ENCODE measurements at regions not wholly inside any gene's neighbourhood (a gene's known extent, or its start where the extent isn't known, plus 50 kb on each side); places are given as distances from the start of the nearest gene placed in this dataset.

- no peak for DNase-seq
Measured at GRCh38 chr11:95508219-95508890, 277.4 kb upstream of the SESN3 start.

DNA sequence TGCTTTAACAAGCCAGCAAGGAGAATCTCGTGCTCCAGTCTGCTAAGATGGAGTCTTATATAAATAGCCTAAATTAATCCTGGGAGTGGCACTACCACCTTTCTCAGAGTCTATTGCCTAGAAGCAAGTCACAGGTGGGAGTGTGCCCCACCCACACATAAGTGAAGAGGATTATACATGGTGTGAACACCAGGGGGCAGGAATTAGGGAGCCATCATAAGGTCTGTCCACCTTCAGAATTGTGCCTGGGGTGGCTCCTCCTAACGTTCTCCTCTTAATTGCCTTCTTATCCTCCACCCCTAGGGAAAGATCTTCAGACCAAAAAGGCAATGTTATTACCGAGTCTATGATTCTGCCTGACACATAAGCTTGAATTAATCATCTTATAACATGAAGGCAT lies 276.8 kb upstream of the SESN3 start:
- DNase-seq = no peak

DNA sequence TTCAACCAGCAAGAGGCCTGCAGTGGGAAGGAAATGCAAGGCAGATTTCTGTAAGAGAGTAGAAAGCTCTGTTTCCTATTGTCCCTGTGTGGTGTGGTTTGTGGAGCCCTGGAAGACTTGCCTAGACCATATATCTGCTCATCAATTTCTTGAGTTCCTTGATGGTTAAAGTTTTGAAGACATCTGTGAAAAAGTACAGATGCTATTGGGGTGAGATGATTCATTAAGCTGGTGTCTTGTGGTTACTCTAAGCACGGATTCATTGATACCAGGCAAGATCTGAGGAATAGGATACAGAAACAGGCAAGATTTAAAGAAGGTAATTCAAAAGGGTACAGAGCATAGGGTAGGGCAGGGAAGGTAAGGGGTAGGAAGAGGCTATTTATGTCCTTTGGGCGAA lies 275.8 kb upstream of the SESN3 start:
- no peak for DNase-seq

- DNase-seq = no peak
Measured at GRCh38 chr11:95505927-95506426, 275.0 kb upstream of the SESN3 start.

DNA sequence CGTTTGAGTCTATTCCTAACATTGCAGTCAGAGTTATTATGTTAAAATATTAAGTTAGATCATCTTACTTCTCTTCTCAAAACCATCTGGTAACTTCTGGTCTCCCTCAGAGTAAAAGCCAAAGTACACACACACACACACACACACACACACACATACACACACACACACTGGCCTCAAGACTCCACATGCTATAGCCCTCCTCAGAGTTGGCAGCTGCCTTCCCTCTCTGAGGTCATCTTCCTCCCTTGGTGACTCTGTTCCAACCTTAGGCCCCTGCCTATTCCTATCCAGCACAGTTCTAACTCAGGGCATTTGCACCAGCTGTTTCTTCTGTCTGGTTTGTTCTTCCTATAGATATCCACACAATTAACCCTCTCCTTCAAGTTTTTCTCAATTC lies 272.0 kb upstream of the SESN3 start:
- no peak for DNase-seq

GRCh38 chr11:95502522-95502921 lies 271.5 kb upstream of the SESN3 start:
- no peak for DNase-seq

DNA sequence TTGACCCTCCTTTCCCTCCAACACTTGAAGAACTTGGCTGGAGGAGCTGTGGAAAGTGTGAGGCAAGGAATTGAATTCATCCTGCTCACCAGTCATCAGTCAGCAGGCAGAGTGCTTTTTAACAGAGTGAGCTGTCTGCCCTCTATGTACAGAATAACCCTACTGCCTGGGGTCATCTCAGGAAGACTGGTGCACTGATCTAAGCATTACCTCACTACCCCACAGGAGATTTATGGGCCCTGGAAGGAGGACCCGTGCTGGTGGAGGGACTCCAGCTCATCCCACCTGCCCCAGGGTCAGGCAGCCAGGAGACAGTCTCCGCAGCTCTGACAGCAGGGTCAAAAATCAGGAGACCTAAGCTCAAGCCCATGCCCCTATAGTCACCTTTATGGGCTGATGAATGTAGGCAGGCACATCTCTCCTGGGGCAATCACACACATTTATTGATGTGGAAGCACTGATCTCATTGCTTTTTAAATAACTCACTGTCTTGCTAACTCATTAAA lies 270.8 kb upstream of the SESN3 start:
- no peak for DNase-seq

DNA sequence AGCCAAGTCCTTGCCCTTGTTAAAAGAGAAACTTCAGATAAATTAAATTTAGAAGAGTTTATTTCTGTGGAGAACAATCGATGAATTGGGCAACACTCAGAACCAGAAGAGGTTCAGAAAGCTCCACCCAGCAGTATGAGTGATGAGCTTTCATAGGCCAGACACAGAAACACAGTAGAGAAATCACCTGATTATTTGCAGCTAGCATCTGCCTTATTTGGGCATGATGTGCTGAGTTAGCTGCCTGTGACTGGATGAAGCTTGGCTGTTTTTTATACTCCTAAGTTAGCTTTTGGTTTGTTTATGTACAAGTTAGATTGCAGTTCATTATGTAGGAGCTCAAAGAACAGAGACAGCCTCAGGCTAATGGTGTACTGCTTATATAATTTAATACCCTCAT lies 269.5 kb upstream of the SESN3 start:
- no peak for DNase-seq

- DNase-seq = no peak
Measured at GRCh38 chr11:95499516-95500135, 268.6 kb upstream of the SESN3 start.

- no peak for DNase-seq
Measured at GRCh38 chr11:95498722-95499425, 267.9 kb upstream of the SESN3 start.

DNA sequence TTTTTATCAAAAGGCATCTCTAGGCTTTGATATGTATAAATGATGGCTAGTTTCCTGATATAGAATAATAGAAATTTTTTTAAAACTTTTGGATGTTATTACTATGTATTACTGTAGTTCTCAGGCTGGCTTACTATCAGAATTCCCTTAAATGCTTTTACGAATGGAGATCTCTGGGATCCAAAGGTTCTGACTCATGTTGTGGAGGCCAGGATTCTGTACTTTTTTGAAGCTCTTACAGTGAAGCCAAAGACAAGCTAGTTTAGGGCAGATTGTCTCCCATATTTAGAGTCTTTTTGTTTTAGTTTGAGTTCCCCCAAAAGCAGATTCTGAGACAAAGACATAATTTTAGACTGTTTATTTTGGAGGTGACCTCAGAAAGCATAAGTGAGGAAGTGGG lies 265.9 kb upstream of the SESN3 start:
- DNase-seq = no peak

- DNase-seq = no peak
Measured at GRCh38 chr11:95495706-95496105, 264.7 kb upstream of the SESN3 start.

DNA sequence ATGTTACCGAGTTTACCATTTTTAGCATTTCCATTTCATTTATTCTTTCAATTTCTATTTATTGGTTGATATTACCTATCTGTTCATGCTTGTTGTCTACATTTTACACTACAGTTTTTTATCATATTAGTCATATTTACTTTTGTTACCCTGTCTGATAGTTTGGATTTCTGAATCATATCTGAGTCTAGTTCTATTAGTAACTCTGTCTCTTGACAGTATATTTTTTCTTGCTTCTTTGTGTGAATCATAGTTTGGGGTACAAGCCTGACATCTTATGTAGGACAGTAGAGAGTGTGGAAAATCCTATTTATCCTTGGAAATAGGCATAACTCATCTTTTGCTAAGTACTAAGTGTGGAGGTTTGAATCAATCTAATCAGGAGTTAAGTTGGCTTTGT lies 263.9 kb upstream of the SESN3 start:
- no peak for DNase-seq

DNA sequence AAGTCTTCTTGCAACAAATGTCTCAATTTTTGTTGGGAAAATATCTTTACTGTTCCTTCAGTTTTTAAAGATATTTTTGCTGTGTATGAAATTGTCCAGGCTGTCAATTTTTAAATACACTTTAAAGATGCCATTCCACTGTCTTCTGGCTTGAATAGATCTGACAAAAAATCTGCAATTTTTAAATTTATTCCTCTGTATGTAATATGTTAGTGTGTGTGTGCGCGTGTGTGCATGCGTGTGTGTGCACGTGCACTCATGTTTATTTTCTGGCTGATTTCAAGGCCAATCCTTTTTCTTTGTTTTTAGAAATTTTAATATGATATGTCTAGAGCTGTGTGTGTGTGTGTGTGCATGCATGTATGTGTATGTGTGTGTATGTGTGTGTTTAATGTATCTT lies 263.2 kb upstream of the SESN3 start:
- no peak for DNase-seq

DNA sequence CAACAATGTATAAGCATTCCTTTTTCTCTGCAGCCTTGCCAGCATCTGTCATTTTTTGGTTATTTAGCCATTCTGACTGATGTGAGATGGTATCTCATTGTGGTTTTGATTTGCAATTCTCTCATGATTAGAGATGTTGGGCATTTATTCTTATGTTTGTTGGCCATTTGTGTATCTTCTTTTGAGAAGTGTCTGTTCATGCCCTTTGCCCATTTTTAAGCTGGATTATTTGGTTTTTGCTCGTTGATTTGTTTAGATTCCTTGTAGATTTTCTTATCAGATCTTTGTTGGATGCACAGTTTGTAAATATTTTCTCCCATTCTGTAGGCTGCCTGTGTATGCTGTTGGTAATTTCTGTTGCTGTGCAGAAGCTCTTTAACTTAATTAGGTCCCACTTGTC lies 259.6 kb upstream of the SESN3 start:
- no peak for DNase-seq

DNA sequence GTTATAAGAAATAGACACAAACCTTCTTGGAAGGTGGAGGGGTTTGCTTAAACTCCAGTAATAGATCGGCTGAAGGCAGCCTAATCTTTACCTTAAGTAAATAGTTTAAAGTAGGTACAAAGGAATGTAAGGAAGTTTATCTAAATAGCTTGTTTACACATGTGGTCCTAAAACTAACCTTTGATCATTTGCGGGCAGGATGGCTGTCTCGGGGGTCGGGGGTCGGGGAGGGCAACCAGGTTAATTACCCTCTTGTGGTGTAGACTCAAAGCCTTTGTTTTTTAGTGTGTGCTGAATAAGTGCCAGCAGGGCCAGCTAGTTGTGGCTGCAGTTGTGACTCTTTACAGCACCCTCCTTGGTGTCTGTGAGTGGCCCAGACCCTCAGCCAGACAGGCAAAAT lies 256.9 kb upstream of the SESN3 start:
- no peak for DNase-seq

GRCh38 chr11:95487391-95487790 lies 256.4 kb upstream of the SESN3 start:
- no peak for DNase-seq

GRCh38 chr11:95486979-95487378 lies 256.0 kb upstream of the SESN3 start:
- DNase-seq = no peak

DNA sequence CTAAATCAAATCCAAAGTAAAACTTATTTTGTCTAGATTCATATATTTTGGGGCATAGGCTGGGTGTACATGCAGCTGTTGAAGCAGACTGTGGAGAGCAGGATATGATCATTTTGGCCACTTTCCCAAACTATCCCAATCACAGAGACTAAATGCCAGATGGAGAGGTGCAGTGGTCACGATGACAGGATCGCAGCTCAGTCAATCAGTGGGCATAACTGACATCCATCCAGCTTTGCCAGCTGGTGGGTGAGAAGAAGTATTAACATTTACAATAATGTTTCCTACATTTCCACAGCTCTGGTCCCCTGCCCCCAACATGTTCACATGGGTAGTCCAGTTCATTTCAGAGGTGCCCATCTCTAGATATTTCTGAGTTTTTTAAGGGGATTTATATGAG lies 255.5 kb upstream of the SESN3 start:
- peak; percentile 5 for DNase-seq

GRCh38 chr11:95485115-95485900 lies 254.3 kb upstream of the SESN3 start:
- no peak for DNase-seq

DNA sequence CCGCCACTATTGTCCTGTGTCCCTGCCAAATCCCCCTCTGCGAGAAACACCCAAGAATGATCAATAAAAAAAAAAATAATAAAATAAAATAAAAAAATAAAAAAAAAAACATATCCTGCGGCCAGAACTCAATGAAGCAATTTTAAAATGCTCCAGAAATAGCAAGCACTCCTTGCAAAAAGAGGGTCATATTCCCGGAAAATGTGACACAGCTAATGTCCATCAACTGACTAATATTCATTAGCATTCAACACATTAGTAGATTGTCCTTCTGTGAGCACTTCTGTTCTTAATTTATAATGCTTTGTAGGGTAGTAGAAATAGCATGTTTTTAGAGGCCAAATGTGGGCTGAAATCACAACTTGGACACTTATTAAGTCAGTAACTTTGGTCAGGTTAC lies 252.3 kb upstream of the SESN3 start:
- DNase-seq = no peak

DNA sequence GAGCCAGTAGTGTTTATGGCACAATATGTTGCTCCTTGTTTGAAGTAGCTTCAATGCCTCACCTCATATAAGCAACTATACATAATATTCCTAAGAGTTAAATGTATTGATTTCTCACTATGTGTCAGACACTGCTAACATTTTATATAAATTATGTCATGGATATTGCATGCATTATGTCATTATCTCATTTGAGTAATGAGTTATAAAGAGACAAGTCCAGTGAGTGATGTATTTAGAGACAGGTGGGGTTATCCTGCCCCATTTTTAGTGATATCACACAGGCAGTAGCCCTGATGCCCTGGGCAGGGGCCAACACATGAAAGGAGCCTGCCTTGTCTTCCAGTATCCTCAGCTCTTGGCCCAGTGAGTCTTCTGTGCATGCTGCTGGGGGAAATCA lies 247.0 kb upstream of the SESN3 start:
- DNase-seq = no peak

- no peak for DNase-seq
Measured at GRCh38 chr11:95469258-95469657, 238.3 kb upstream of the SESN3 start.

Data from NCI-H1092 (cell line).